GM10266 (cell line): ENCODE measurements at regions not wholly inside any gene's neighbourhood (a gene's known extent, or its start where the extent isn't known, plus 50 kb on each side); places are given as distances from the start of the nearest gene placed in this dataset.

Source experiments
- DNase-seq: peaks from one replicate; pipeline ENCODE4 v3.0.0; 2012; ENCODE audit errors: extremely low spot score
- TF ChIP-seq, protein P1 (sequence below): IDR thresholded peaks from 2 replicates; pipeline ENCODE4 v1.5.1; 2012; ENCODE audit warnings: mild to moderate bottlenecking, low read depth; ENCODE audit not compliant: control insufficient read depth, insufficient read depth; ENCODE audit errors: missing control alignments

GRCh38 chr12:61536525-61536924 is 723.7 kb upstream of the USP15 start:
- DNase-seq, result no peak

DNA sequence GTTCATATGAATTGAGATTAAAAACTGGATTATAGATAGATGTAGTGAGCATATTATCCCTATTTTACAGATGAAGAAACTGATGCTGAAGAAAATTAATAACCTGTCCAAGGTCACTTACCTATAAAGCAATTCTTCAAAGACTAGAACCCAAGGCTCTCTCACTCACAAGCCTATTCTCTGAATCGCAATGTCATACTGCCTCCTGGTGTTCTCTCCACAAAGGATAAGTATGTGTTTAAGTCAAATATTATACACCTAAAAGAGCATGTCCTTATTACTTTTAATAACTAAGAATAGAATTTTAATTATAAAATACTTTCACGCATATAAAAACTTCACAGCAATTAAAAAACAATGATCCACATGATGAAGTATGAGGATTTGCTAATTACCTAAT is 721.3 kb upstream of the USP15 start:
- no peak for DNase-seq
- TF ChIP-seq, protein P1, sequence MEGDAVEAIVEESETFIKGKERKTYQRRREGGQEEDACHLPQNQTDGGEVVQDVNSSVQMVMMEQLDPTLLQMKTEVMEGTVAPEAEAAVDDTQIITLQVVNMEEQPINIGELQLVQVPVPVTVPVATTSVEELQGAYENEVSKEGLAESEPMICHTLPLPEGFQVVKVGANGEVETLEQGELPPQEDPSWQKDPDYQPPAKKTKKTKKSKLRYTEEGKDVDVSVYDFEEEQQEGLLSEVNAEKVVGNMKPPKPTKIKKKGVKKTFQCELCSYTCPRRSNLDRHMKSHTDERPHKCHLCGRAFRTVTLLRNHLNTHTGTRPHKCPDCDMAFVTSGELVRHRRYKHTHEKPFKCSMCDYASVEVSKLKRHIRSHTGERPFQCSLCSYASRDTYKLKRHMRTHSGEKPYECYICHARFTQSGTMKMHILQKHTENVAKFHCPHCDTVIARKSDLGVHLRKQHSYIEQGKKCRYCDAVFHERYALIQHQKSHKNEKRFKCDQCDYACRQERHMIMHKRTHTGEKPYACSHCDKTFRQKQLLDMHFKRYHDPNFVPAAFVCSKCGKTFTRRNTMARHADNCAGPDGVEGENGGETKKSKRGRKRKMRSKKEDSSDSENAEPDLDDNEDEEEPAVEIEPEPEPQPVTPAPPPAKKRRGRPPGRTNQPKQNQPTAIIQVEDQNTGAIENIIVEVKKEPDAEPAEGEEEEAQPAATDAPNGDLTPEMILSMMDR, result no peak

More at GRCh38 chr12:61536525-61536924, 723.7 kb upstream of the USP15 start:
- TF ChIP-seq, protein P1, result no peak

GRCh38 chr12:61542551-61542950 is 717.7 kb upstream of the USP15 start:
- no peak for DNase-seq
- TF ChIP-seq, protein P1, result no peak

DNA sequence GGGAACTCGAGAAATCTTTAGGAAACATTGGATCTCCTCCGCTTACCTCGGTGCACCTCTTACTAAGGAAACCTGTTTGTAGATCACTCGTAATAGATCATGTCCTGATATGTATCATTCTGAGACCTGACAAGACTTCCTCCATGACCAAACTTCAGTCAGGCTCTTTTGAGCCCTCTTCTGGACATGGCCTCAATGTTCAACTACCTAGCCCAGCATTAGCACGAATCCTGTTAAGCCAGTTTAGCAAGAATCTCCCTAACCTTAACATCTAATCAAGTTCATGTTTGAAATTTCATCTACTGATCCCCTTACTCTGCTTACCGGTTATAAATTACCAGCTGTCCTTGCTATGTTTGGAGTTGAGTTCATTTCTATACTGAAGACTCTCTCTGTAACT is 713.9 kb upstream of the USP15 start:
- TF ChIP-seq, protein P1, result no peak
- no peak for DNase-seq

- DNase-seq, result no peak
Observed at GRCh38 chr12:61553091-61553490, 707.1 kb upstream of the USP15 start.

DNA sequence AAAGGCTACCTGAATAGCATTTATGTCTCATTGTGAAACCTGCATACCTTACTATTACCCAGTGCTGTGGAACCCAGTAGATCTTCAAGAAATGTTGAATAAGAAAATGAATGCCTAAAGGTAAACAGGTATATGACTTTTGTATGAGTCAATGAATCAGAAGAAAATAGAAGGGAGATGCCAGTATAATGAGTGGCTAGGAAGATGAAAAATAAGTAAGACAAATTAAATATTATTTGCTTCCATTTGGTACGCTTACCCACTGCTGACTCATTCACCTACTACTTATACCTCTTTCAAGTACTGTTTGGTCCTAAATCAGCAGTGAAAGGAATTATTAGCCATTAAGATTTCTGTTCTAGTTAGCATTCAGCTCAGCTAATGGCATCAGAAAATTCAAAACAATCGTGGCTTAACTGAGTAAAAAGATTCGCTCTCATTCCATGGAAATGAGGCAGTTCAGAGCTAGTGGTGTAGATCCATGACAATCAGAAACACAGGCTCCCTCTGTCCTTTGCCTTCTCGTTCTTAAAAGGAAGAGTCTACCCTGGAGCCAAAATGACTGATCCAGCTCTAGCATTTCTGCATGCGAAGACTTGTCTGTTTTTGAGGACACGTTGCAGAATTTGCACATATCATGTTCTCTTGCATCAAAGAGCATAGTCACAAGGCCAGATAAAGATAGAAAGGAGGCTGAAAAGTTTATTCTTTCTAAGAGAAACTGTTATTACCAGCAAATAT is 705.8 kb upstream of the USP15 start:
- DNase-seq, result no peak
- TF ChIP-seq, protein P1, result no peak

More at GRCh38 chr12:61553091-61553490, 707.1 kb upstream of the USP15 start:
- TF ChIP-seq, protein P1, result no peak

DNA sequence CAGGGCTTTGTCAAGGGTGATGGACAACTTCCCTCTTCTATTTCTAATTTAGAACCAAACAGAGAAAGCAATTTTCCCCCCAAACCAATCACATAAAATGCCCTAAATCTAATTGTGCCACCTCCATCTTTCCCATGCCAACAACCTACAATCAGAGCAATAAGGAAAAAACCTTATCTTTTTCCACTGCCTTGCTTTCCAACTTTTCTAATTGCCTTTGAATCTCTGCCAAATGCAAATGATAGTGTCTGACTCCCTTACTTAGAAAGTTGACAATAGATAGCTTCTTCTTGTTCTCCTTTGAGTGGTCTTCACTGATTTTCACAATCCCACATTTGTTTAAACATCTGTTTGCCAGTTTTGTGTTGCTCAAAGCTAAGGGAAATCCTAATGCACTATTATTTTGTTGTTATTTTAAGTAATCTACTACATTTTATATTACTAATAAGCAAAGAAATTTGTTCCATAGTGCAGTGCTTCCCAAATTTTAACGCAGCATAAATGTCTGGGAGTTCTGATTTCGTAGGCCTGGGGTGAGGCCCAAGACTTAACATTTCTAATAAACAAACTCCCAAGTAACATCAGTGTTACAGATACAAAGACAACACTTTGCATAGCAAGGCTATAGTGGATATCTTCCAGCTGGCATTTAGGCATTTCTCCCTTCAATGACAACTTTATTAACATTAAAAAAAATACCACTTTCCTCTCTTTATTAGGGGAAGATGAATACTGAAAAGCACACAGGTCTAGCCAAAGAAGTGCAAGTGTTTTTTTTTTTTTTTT is 696.3 kb upstream of the USP15 start:
- TF ChIP-seq, protein P1, result no peak

More for the DNA sequence above, 696.3 kb upstream of the USP15 start:
- DNase-seq, result no peak
